ENCODE measurements at regions not wholly inside any gene's neighbourhood (a gene's known extent, or its start where the extent isn't known, plus 50 kb on each side); places are given as distances from the start of the nearest gene placed in this dataset.

- 81 to 91% methylated on average over 3 of the region's 3 CpGs for WGBS, 2 donors
- Histone ChIP-seq H3K27me3 (no peaks in the 10 kb centered on the region), H3K9me3 (no peaks in the 10 kb centered on the region), H3K27ac (no peak overlapping the region), H3K4me3 (no peak overlapping the region), H3K4me1 (peaks cover 0 to 12% (median 0%) of the 10 kb centered on the region in 4 donors), H3K36me3 (no peaks in the 10 kb centered on the region)
- intact Hi-C loops (cut with DNase I) = no loop called here
- TF ChIP-seq EP300 (IDR thresholded peaks at IDR 0.05) = no peak
- no peak for TF ChIP-seq CTCF (IDR thresholded peaks at IDR 0.05)
- no peak for TF ChIP-seq POLR2A (IDR thresholded peaks at IDR 0.05)
- TF ChIP-seq POLR2AphosphoS5 (IDR thresholded peaks at IDR 0.05) = no peak
- no peak for DNase-seq
Measured at GRCh38 chr7:18241543-18242231, 214.0 kb upstream of the PRPS1L1 start.

DNA sequence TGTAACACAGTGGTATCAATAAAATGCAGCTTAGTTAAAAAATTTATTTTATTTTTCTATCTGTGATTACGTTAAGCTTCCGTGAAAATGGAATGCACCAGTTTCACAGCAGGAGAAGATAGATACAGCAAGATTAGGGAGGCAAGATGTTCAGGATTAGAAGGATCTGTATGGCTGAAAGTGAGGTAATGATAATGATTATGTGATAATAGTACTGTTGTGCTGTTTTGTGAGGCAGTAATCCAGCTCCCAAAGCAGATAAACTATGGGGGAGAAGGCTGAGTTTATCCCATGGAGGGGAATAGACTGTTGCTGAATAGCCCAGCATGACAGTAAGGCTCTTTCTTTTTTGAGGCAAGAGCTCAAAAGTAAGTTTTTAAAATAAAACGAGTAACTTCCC lies 216.1 kb upstream of the PRPS1L1 start:
- no peaks in the 10 kb centered on the region for H3K36me3 ChIP-seq
- H3K4me3 ChIP-seq = no peak overlapping the region
- H3K27ac ChIP-seq = no peak overlapping the region
- H3K27me3 ChIP-seq = no peaks in the 10 kb centered on the region
- no peak for TF ChIP-seq EP300 (IDR thresholded peaks at IDR 0.05)
- TF ChIP-seq POLR2A (IDR thresholded peaks at IDR 0.05) = no peak
- no peak for TF ChIP-seq CTCF (IDR thresholded peaks at IDR 0.05)
- no peak for DNase-seq
- no peaks in the 10 kb centered on the region for H3K9me3 ChIP-seq
- WGBS, 2 donors = 94% methylated on average over 3 of the region's 3 CpGs
- peaks cover 0 to 12% (median 0%) of the 10 kb centered on the region in 4 donors for H3K4me1 ChIP-seq
- intact Hi-C loops (cut with DNase I) = no loop called here

DNA sequence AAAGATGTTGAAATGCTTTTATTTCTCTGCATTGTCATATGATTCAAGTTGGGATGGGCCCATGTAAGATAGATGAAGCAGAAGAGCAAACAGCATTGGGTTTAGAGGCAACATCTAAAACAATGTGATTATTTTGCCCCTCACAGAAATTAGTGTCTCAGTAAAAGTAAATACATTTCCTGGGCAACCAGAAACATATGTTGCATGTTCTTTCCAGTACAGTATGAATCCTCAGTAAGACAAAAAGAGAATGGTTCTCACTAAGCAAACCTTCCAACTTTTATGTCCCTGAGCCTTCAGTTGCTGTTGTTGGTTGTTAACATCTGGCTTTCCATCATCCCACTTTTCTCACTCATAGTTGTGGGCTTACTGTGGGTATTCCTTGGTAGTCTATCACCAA lies 222.5 kb upstream of the PRPS1L1 start:
- intact Hi-C loops (cut with DNase I) = no loop called here
- H3K4me3 ChIP-seq = no peak overlapping the region
- H3K9me3 ChIP-seq = peaks cover 0 to 15% (median 5%) of the 10 kb centered on the region in 4 donors
- no peaks in the 10 kb centered on the region for H3K27me3 ChIP-seq
- H3K27ac ChIP-seq = no peak overlapping the region
- H3K4me1 ChIP-seq = no peaks in the 10 kb centered on the region
- no peaks in the 10 kb centered on the region for H3K36me3 ChIP-seq
- TF ChIP-seq POLR2A (IDR thresholded peaks at IDR 0.05) (no peak), POLR2AphosphoS5 (IDR thresholded peaks at IDR 0.05) (no peak), EP300 (IDR thresholded peaks at IDR 0.05) (no peak), CTCF (IDR thresholded peaks at IDR 0.05) (no peak)
- no peak for DNase-seq

DNA sequence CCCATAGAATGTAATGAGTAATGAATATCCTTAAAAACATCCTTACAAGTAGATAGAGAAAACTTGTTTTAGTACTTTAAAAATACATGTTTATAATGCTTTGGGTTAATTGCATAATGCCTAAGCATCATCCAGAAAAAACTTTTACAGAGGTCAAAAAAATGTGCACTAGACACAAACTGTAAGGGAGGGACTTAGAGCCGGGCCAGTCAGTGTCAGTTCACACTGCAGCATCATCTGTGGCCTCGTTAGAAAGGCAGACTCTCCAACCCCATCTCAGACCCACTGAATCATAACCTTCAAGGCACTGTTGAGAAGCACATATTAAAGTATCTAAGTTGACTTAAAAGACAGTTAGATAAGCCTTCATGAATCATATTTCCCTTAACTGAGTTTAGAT lies 230.1 kb upstream of the PRPS1L1 start:
- Histone ChIP-seq H3K36me3 (no peaks in the 10 kb centered on the region), H3K27me3 (no peaks in the 10 kb centered on the region), H3K4me3 (no peak overlapping the region), H3K27ac (no peak overlapping the region), H3K9me3 (peaks cover 0 to 6% (median 1%) of the 10 kb centered on the region in 4 donors), H3K4me1 (no peaks in the 10 kb centered on the region)
- no peak for DNase-seq
- 57 to 65% methylated on average over 2 of the region's 2 CpGs for WGBS, 2 donors
- intact Hi-C loops (cut with DNase I) = no loop called here
- no peak for TF ChIP-seq EP300 (IDR thresholded peaks at IDR 0.05)
- no peak for TF ChIP-seq POLR2AphosphoS5 (IDR thresholded peaks at IDR 0.05)
- TF ChIP-seq CTCF (IDR thresholded peaks at IDR 0.05) = no peak
- TF ChIP-seq POLR2A (IDR thresholded peaks at IDR 0.05) = no peak

- Histone ChIP-seq H3K4me1 (no peaks in the 10 kb centered on the region), H3K4me3 (no peak overlapping the region), H3K9me3 (peaks cover 0 to 6% (median 1%) of the 10 kb centered on the region in 4 donors), H3K36me3 (no peaks in the 10 kb centered on the region), H3K27ac (no peak overlapping the region), H3K27me3 (no peaks in the 10 kb centered on the region)
- intact Hi-C loops (cut with DNase I) = no loop called here
- TF ChIP-seq EP300 (IDR thresholded peaks at IDR 0.05) = no peak
- TF ChIP-seq POLR2AphosphoS5 (IDR thresholded peaks at IDR 0.05) = no peak
- no peak for TF ChIP-seq CTCF (IDR thresholded peaks at IDR 0.05)
- TF ChIP-seq POLR2A (IDR thresholded peaks at IDR 0.05) = no peak
- 79 to 82% methylated on average over 1 of the region's 1 CpG for WGBS, 2 donors
- DNase-seq = no peak
Measured at GRCh38 chr7:18262058-18262457, 233.5 kb upstream of the HDAC9 start.
